Endothelial cell of umbilical vein (primary cell): ENCODE measurements at regions not wholly inside any gene's neighbourhood (a gene's known extent, or its start where the extent isn't known, plus 50 kb on each side); places are given as distances from the start of the nearest gene placed in this dataset.

Source experiments
- BruUV-seq: library from RNA; stranded (reverse); fragments of 400-500 nt; replicated peaks from 2 replicates; lab custom pipeline; 2021; lab: Mats Ljungman, UMichigan
- CTCF ChIA-PET: fragments of 300-600, 350-600 bp; sonication (Branson Sonifier 250); formaldehyde crosslinking; loops from one replicate; lab custom pipeline; 2021; ENCODE audit warnings: antibody characterized with exemption, inconsistent platforms; lab: Charles Lee
- POLR2A ChIA-PET: fragments of 300-600, 350-600 bp; sonication (Branson Sonifier 250); formaldehyde crosslinking; loops from one replicate; lab custom pipeline; 2021; ENCODE audit warnings: antibody characterized with exemption, inconsistent platforms; lab: Charles Lee
- DNase-seq: peaks from one replicate; pipeline ENCODE4 v3.0.0-alpha.2; 2011; ENCODE audit warnings: low read depth, low spot score
- FAIRE-seq: peaks from 2 replicates; lab custom pipeline; 2011; peaks lifted over from hg19 to GRCh38; lab: Jason Lieb, UNC
- H2AFZ ChIP-seq: 2 replicates; pipeline ENCODE4 v1.6.0; 2012; ENCODE audit warnings: low read depth, low read length, control low read depth, inconsistent platforms
- H3K27ac ChIP-seq: 2 replicates; pipeline ENCODE4 v1.5.1; 2011; ENCODE audit warnings: low read depth, mild to moderate bottlenecking, control low read depth, low read length, moderate library complexity; ENCODE audit not compliant: insufficient read depth
- H3K27me3 ChIP-seq, 2 experiments: 2 replicates each; pipeline versions ENCODE4 v1.6.0 to v1.6.1; 2011; ENCODE audit warnings: low read length in 2 of 2, mixed read lengths in 1 of 2; ENCODE audit not compliant: control insufficient read depth in 2 of 2, insufficient read depth in 2 of 2
- H3K36me3 ChIP-seq, 2 experiments: 2 replicates in 1 of 2; 3 replicates in 1 of 2; pipeline ENCODE4 v1.5.1; 2011; ENCODE audit warnings: low read length in 2 of 2, mild to moderate bottlenecking in 1 of 2, moderate library complexity in 1 of 2; ENCODE audit not compliant: control insufficient read depth in 2 of 2, insufficient read depth in 2 of 2; ENCODE audit errors: extremely low read depth in 1 of 2
- H3K4me1 ChIP-seq: 3 replicates; pipeline ENCODE4 v1.5.1; 2011; ENCODE audit warnings: mild to moderate bottlenecking, low read length; ENCODE audit not compliant: control insufficient read depth, insufficient read depth; ENCODE audit errors: extremely low read depth
- H3K4me2 ChIP-seq: 2 replicates; pipeline ENCODE4 v1.6.1; 2011; ENCODE audit warnings: low read length, control low read depth, mixed read lengths; ENCODE audit not compliant: insufficient read depth
- H3K4me3 ChIP-seq, 3 experiments: fragments of 200-600 bp in 1 of 3; sonication (generic), shearing (Covaris generic) in 1 of 3; replicated peaks in 1 of 3; 2 replicates each; pipeline ENCODE4 v1.5.1; 2011 to 2016; ENCODE audit warnings: control low read depth in 3 of 3, low read length in 3 of 3, mild to moderate bottlenecking in 2 of 3, inconsistent platforms in 1 of 3, low read depth in 1 of 3, moderate library complexity in 1 of 3; ENCODE audit not compliant: insufficient read depth in 1 of 3
- H3K79me2 ChIP-seq: 2 replicates; pipeline ENCODE4 v1.6.0; 2012; ENCODE audit warnings: low read length, inconsistent platforms; ENCODE audit not compliant: control insufficient read depth, insufficient read depth
- H3K9ac ChIP-seq: replicated peaks from 2 replicates; pipeline ENCODE3; 2011; ENCODE audit warnings: low read length, control low read depth; ENCODE audit not compliant: insufficient read depth; ENCODE audit errors: extremely low read depth
- H3K9me1 ChIP-seq: replicated peaks from 3 replicates; pipeline ENCODE4 v1.6.0; 2011; ENCODE audit warnings: mild to moderate bottlenecking, low read length; ENCODE audit not compliant: control insufficient read depth, insufficient read depth; ENCODE audit errors: extremely low read depth
- H3K9me3 ChIP-seq: replicated peaks from 2 replicates; pipeline ENCODE4 v1.5.1; 2012; ENCODE audit warnings: low read length, inconsistent platforms; ENCODE audit not compliant: control insufficient read depth, insufficient read depth
- H4K20me1 ChIP-seq: replicated peaks from 2 replicates; pipeline ENCODE3; 2011; ENCODE audit warnings: mild to moderate bottlenecking, low read length; ENCODE audit not compliant: control insufficient read depth, insufficient read depth; ENCODE audit errors: extremely low read depth
- CTCF ChIP-seq, 2 donors: IDR thresholded peaks; 1 replicate in 1 of 2; 2 replicates in 1 of 2; pipeline ENCODE4 v1.5.1; 2011; ENCODE audit warnings: low read length in 2 of 2, mild to moderate bottlenecking in 2 of 2, moderate library complexity in 2 of 2, control low read depth in 1 of 2, inconsistent platforms in 1 of 2, low read depth in 1 of 2; ENCODE audit not compliant: insufficient read depth in 1 of 2; ENCODE audit errors: extremely low read depth in 1 of 2
- EZH2 ChIP-seq: IDR thresholded peaks from 2 replicates; pipeline ENCODE4 v1.6.1; 2012; ENCODE audit warnings: borderline replicate concordance, low read depth, mild to moderate bottlenecking, moderate library complexity, low read length, inconsistent platforms; ENCODE audit not compliant: severe bottlenecking
- FOS ChIP-seq: IDR thresholded peaks from 2 replicates; pipeline ENCODE4 v1.6.1; 2011; ENCODE audit warnings: mild to moderate bottlenecking, low read length, moderate library complexity, borderline replicate concordance; ENCODE audit not compliant: insufficient read depth
- GATA2 ChIP-seq: IDR thresholded peaks from 2 replicates; pipeline ENCODE4 v1.7.0; 2011; ENCODE audit warnings: low read depth, mild to moderate bottlenecking, moderate library complexity, mixed read lengths, low read length; ENCODE audit not compliant: insufficient read length, insufficient read depth
- JUN ChIP-seq: IDR thresholded peaks from 2 replicates; pipeline ENCODE4 v1.6.1; 2011; ENCODE audit warnings: borderline replicate concordance, low read depth; ENCODE audit not compliant: insufficient read length, insufficient read depth
- MYC ChIP-seq: IDR thresholded peaks from one replicate; pipeline ENCODE4 v1.6.1; 2011; ENCODE audit warnings: mild to moderate bottlenecking, low read depth, low read length
- POLR2A ChIP-seq: IDR thresholded peaks from 2 replicates; pipeline ENCODE4 v1.6.1; 2012; ENCODE audit warnings: low read depth, mild to moderate bottlenecking, control low read depth, low read length
- POLR2AphosphoS5 ChIP-seq: IDR thresholded peaks from 2 replicates; pipeline ENCODE4 v1.6.1; 2012; ENCODE audit warnings: low read depth, mild to moderate bottlenecking, control low read depth, low read length, moderate library complexity; ENCODE audit not compliant: insufficient read depth
- dilution Hi-C: fragments of 300-500 bp; cut with MboI; formaldehyde crosslinking; loops from one replicate; pipeline ENCODE4 v1.15.0; 2019; ENCODE audit warnings: low sequenced_read_pairs; ENCODE audit not compliant: extremely low pct_ligation_motif_present
- intact Hi-C: fragments of 100-400 bp; cut with micrococcal nuclease; formaldehyde crosslinking; loops from one replicate; pipeline ENCODE4 v1.10.0; 2022
- TF ChIP-seq, protein P1 (sequence below): IDR thresholded peaks from 2 replicates; pipeline ENCODE4 v1.6.1; 2011; ENCODE audit not compliant: insufficient read depth, insufficient read length

DNA sequence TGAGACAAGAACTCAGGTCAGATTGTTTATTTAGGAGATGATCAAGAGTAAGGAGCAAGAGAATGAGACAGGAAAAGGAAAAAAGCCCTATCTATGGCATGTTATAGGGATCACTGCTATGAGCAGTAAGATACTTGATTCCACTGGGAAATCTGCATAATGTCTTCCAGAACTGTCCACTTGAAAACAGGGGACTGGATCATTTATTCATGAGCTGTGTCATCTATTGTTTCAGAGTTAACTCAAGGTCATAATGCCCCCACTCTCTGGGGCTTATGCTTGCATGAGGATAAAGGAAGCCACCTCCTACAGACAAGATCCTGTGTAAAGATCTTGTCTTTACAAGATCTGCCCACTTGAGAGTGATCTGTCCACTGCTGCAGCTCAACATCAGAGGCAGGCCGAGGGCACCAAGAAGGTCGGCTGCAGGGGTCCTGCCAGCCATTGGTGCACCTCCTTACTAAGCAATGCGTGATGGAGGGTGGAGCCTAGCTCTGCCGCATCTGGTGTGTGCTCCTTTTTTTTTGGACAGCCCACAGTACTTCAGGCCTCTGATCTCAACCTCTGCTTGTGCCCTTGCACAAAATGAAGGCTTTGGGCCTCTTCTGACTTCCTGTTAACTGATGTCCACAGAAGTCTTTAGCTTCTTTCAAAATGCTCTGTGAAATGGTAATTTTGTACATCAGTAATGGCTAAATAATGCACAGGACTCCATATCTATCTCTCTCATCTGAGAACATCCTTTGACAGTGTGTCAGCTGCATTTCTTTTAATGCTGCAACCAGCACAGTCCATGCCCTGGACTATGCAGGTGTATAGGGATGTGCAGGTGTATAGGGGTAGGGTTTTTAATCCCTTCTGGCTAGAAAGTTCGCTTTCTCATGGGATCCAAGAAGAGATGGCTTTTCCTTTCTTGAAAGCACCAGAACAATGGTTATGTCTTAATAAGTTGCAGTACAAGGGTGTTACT, 95.9 kb upstream of the TRPC3 start:
- Histone ChIP-seq H2AFZ (no peak overlapping the region), H3K27ac (no peak overlapping the region), H4K20me1 (no peaks in the 10 kb centered on the region), H3K4me3 (no peak overlapping the region), H3K4me2 (no peak overlapping the region), H3K27me3 (peaks cover under 1 to 2% of the 10 kb centered on the region in 2 experiments), H3K9me1 (no peaks in the 10 kb centered on the region), H3K79me2 (no peaks in the 10 kb centered on the region), H3K9me3 (no peaks in the 10 kb centered on the region), H3K4me1 (peaks cover 3% of the 10 kb centered on the region), H3K36me3 (no peaks in the 10 kb centered on the region), H3K9ac (no peak overlapping the region)
- intact Hi-C loops (no loop called here), dilution Hi-C loops (no loop called here)
- FAIRE-seq (no peak), DNase-seq (no peak)
- TF ChIP-seq EZH2 = no peak
- TF ChIP-seq CTCF (IDR thresholded peaks at IDR 0.05; ENCODE audit: extremely low read depth in 1 of 2, insufficient read depth in 1 of 2, low read depth in 1 of 2, low read length in 2 of 2) = no peak
- TF ChIP-seq MYC = no peak
- TF ChIP-seq POLR2A = no peak
- TF ChIP-seq GATA2 = no peak
- TF ChIP-seq FOS = no peak
- no peak for TF ChIP-seq POLR2AphosphoS5
- TF ChIP-seq JUN = no peak
- TF ChIP-seq, protein P1, sequence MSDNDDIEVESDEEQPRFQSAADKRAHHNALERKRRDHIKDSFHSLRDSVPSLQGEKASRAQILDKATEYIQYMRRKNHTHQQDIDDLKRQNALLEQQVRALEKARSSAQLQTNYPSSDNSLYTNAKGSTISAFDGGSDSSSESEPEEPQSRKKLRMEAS = no peak
- POLR2A ChIA-PET = no interaction called here
- CTCF ChIA-PET = no interaction called here
- BruUV-seq = no TSS peak
